Activated gamma-delta T cell treated with Interleukin-2 at 50 U/mL for 16 hours (primary cell): ENCODE measurements at regions not wholly inside any gene's neighbourhood (a gene's known extent, or its start where the extent isn't known, plus 50 kb on each side); places are given as distances from the start of the nearest gene placed in this dataset.

Experiments used
- DNase-seq: peaks from one replicate; pipeline ENCODE4 v3.0.0-alpha.2; 2020

GRCh38 chr1:30417001-30417700, 306.2 kb downstream of the MATN1 start:
- DNase-seq: no peak

- DNase-seq: no peak
Measured at GRCh38 chr1:30416221-30416820, 307.1 kb downstream of the MATN1 start.

- no peak for DNase-seq
Measured at GRCh38 chr1:30415171-30415940, 308.0 kb downstream of the MATN1 start.

GRCh38 chr1:30414851-30415165, 308.6 kb downstream of the MATN1 start:
- DNase-seq: no peak

- no peak for DNase-seq
Measured at GRCh38 chr1:30414086-30414850, 309.1 kb downstream of the MATN1 start.

GRCh38 chr1:30413606-30414005, 309.8 kb downstream of the MATN1 start:
- no peak for DNase-seq

- DNase-seq: no peak
Measured at GRCh38 chr1:30413111-30413440, 310.3 kb downstream of the MATN1 start.

- no peak for DNase-seq
Measured at GRCh38 chr1:30412241-30413110, 310.9 kb downstream of the MATN1 start.

GRCh38 chr1:30411206-30411605, 312.2 kb downstream of the MATN1 start:
- DNase-seq: no peak

GRCh38 chr1:30410153-30410851, 313.1 kb downstream of the MATN1 start:
- DNase-seq: no peak

- no peak for DNase-seq
Measured at GRCh38 chr1:30409476-30410152, 313.8 kb downstream of the MATN1 start.

- no peak for DNase-seq
Measured at GRCh38 chr1:30407865-30408580, 315.4 kb downstream of the MATN1 start.

GRCh38 chr1:30406996-30407864, 316.2 kb downstream of the MATN1 start:
- DNase-seq: no peak

- no peak for DNase-seq
Measured at GRCh38 chr1:30405631-30406212, 317.7 kb downstream of the MATN1 start.

GRCh38 chr1:30405081-30405480, 318.3 kb downstream of the MATN1 start:
- DNase-seq: no peak

GRCh38 chr1:30404341-30404740, 319.0 kb downstream of the MATN1 start:
- DNase-seq: no peak

- no peak for DNase-seq
Measured at GRCh38 chr1:30403726-30404125, 319.7 kb downstream of the MATN1 start.

GRCh38 chr1:30403061-30403645, 320.2 kb downstream of the MATN1 start:
- DNase-seq: no peak

- DNase-seq: no peak
Measured at GRCh38 chr1:30402031-30402430, 321.4 kb downstream of the MATN1 start.
